ENCODE measurements at regions not wholly inside any gene's neighbourhood (a gene's known extent, or its start where the extent isn't known, plus 50 kb on each side); places are given as distances from the start of the nearest gene placed in this dataset.

DNA sequence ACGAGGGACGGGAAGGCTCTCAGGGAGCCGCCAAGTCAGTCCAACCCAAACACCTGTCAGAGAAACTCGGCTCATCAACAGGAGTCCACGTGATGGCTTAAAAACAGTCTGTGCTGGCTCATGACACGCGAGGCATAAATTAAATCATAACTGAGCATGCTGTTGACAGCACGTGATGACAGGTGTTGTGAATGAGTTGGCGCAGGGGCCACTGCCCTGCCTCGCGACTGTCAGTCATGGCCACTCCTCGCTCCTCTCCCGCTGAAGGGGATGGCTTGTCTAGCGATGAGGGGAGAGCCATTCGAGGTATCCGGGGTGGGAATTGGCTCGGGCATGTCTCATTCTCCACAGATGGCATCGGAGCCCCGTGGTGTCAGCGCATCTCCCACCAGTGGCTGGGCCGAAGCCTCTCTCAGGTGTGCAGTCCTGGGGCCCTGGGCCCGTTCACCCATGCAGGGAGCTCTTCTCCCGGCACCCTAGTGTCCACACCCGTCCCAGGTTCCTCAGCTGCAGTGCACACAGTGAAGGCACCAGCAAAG lies 313.3 kb downstream of the BMP7 start:
- TF ChIP-seq, protein P1, sequence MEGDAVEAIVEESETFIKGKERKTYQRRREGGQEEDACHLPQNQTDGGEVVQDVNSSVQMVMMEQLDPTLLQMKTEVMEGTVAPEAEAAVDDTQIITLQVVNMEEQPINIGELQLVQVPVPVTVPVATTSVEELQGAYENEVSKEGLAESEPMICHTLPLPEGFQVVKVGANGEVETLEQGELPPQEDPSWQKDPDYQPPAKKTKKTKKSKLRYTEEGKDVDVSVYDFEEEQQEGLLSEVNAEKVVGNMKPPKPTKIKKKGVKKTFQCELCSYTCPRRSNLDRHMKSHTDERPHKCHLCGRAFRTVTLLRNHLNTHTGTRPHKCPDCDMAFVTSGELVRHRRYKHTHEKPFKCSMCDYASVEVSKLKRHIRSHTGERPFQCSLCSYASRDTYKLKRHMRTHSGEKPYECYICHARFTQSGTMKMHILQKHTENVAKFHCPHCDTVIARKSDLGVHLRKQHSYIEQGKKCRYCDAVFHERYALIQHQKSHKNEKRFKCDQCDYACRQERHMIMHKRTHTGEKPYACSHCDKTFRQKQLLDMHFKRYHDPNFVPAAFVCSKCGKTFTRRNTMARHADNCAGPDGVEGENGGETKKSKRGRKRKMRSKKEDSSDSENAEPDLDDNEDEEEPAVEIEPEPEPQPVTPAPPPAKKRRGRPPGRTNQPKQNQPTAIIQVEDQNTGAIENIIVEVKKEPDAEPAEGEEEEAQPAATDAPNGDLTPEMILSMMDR (IDR thresholded peaks at IDR 0.05), result no peak
- no peak for TF ChIP-seq POLR2AphosphoS5 (IDR thresholded peaks at IDR 0.05)

Data from suprapubic skin (tissue), 3 donors.